Effector CD4-positive, alpha-beta T cell (primary cell): ENCODE measurements at regions not wholly inside any gene's neighbourhood (a gene's known extent, or its start where the extent isn't known, plus 50 kb on each side); places are given as distances from the start of the nearest gene placed in this dataset.

ENCODE experiments used
- DNase-seq: peaks from one replicate; pipeline ENCODE4 v3.0.0-alpha.2; 2020

- no peak for DNase-seq
Observed at GRCh38 chr11:127567237-127567932, 566.8 kb upstream of the KIRREL3 start.

- DNase-seq = no peak
Observed at GRCh38 chr11:127564810-127565209, 564.2 kb upstream of the KIRREL3 start.

- DNase-seq = no peak
Observed at GRCh38 chr11:127559978-127560377, 559.4 kb upstream of the KIRREL3 start.

DNA sequence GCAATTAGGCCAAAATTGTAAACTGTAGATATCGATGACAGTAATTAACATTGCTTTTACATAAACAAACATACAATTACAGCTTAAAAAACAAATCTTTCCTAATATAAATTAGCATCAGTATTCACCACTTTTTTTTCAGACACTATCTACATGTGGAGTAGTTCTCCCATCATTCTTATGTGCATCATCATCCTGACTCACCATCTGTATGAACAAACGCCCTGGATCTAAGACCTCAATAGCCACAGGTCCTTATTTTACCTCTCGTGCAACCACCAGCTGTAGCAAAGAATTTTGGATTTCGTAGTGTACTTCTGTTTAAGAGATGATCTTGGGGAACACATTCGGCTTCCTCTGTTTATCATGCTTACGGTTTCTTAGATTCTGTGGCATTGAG, 551.9 kb upstream of the KIRREL3 start:
- DNase-seq = no peak

DNA sequence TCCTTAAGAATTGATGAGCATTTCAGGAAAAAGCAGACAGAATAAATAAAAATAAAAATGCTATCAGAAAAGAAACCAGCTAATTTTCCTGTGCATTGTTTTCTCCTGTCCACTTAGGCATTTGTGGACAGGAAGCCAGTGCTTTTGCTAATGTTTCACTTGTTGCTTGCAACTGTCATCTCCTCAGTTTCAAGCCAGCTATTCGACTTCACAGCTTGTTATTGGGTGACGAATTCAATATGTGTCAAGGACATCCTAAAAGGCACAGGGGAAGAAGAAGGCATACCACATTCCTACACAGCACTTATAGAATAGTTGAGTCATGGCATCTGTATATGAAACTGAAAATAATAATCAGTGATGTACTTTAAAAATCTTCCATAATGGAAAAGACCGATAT, 530.6 kb upstream of the KIRREL3 start:
- no peak for DNase-seq

GRCh38 chr11:127528297-127528696, 527.7 kb upstream of the KIRREL3 start:
- DNase-seq = no peak

GRCh38 chr11:127524618-127525017, 524.0 kb upstream of the KIRREL3 start:
- DNase-seq = no peak

GRCh38 chr11:127521413-127521812, 520.8 kb upstream of the KIRREL3 start:
- DNase-seq = no peak

DNA sequence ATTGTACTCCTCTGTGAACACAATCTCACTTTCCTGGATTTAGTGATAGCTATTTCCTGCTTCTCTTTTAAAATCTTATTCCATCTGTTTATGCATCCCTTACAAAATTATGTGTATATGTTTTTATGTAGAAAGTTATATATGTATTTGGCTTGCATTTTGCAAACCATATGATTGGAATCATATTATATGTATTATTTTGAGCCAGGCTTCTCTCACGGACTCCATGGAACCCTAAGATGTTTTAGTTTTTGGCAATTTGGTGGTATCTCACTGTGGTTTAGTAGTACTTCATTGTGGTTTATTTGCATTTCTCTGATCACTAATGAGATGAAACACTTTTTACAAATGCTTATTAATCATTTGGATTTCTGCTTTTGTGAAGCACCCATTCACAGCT, 507.3 kb upstream of the KIRREL3 start:
- no peak for DNase-seq

GRCh38 chr11:127506647-127507046, 506.1 kb upstream of the KIRREL3 start:
- no peak for DNase-seq

DNA sequence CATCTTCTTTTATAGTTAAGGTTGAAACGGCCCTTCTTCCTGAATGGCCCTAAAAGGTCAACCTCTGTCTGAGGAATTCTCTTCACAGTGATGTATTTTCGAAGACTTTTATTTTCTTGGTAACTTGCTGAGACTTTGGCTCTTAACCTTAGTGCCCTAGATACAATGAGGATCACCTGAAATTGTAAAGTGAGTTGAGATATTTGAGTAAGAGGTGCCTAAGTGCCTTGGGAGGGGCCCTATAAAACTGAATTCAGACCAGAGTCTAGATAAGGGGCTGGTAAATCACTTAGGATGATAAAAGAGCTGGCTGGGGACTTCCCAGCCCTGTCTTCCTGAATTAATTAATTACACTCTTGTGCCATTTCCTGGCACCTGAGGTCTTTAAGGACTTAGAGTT, 505.6 kb upstream of the KIRREL3 start:
- no peak for DNase-seq

- DNase-seq = no peak
Observed at GRCh38 chr11:127496165-127496564, 495.6 kb upstream of the KIRREL3 start.

GRCh38 chr11:127493330-127494022, 492.9 kb upstream of the KIRREL3 start:
- no peak for DNase-seq

DNA sequence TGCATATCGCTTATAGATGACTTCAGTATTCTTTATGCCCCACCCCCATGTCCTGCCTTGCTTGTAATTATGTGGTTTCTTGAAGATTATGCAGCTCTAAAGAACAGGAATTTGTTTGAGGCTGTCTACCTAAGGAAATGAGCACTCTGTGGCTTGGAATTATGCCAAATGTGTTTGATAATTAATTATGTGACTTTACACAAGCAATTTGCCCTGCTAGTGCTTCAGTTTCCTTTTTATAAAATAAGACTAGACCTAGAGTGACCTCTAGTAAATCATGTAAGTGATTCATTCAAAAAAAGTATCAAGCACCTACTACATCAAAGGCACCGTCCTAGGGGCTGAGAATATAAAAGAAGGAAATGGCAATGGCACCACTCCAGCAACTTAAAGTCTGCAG, 491.5 kb upstream of the KIRREL3 start:
- no peak for DNase-seq

- DNase-seq = no peak
Observed at GRCh38 chr11:127491589-127491988, 491.0 kb upstream of the KIRREL3 start.

GRCh38 chr11:127490896-127491295, 490.3 kb upstream of the KIRREL3 start:
- no peak for DNase-seq

DNA sequence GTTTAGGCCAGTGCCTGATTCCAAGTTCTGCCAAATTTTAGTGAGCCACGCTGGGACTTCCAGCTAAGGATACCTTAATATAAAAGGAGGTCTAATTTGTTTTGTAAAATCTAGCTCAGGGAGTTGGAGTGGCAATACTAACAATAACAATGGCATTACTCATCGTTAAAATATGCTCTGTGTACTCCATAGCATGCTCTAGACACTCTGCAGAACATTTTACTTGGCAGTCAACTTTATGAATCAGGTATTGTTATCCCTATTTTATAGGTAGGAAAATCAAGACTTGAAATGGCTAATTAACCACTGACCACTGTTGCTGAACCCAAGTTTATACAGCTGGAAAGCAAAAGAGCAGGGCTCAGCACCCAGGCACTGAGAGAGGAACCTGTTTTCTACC, 485.0 kb upstream of the KIRREL3 start:
- DNase-seq = no peak

DNA sequence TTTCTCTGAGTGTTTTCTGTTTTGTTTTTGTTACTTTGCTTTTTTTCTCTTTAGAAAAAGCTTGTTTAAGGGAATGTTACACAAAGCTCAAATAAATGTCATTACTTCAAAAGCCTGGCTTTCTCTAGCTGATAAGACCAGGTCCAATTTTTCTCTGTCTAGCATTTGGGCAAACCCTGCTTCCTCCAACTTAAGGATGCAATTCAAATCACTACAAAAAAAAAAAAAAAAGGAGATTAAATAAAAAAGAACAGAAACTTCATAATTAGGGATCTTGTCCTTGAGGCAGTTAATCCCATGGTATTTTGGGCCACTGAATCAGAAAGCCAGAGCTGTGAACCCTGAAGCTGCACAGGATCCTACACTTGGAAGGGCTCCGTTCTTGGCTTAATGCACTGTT, 480.8 kb upstream of the KIRREL3 start:
- DNase-seq = no peak

DNA sequence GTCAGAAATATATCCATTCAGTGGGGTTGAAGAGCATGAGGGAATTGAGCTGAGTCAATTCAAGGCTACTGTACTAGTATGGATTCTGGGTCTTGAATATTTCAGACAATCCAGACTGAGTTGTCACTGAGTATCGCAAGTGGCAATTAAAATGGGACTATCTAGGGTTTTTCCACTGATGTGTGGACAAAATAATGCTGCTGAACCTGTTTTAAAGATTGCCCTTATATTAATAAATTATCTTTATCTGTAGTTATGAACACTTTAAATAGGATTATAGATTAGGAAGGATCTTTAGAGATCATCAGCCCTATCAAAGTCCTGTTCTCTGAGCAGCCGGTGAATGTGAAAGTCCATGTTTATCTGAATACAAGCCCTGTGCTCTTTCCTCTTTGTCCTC, 478.3 kb upstream of the KIRREL3 start:
- DNase-seq = no peak

DNA sequence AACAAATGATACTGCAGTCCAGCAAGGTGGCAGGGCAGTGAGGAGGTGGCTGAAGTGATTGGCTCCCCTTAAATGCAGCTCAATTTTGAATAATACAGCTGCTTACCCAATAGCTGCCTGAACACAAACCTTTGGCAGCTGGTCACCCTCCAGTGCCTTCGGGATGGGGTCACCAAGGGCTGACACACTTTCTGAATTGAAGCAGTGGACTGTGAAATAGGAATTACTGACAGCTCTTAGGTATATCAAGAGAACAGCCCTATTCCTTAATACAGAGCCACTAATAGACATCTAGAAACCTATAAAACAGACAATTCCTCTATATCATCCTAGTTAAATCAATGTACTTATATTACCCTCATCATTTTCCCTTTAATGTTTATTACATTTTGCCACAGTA, 474.2 kb upstream of the KIRREL3 start:
- no peak for DNase-seq

DNA sequence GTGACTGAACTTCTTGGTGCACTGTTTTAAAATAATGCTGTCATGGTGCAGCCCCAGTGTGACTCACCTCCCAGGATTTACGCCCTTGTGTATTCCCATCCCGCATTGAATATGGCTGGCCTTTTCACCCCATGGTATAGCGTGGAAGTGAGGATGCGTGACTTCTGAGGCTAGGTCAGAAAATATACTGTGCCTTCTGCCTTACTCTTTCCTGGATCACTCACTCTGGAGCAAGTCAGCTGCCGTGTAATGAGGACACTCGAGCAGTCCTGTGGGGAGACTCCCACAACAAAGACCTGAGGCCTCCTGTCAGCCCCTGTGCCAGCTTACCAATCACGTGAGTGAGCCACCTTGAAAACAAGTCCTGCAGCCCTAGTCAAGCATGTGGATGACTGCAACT, 471.9 kb upstream of the KIRREL3 start:
- no peak for DNase-seq

GRCh38 chr11:127471662-127472061, 471.1 kb upstream of the KIRREL3 start:
- DNase-seq = no peak

GRCh38 chr11:127470306-127470884, 469.8 kb upstream of the KIRREL3 start:
- DNase-seq = no peak

GRCh38 chr11:127464325-127464724, 463.8 kb upstream of the KIRREL3 start:
- DNase-seq = no peak

DNA sequence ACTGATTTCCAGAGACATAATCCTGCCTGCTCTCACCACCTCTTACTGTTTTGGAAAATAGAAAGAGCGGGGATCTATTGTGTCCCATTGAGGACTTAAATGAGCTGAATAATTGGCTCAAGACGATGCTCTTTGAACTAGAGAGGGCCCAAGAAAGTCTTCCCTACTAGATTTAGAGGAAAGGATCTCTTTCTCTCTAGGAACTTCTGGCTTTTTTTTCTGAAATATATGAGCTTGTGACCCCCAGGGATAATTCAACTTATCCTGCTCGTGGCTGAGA, 461.4 kb upstream of the KIRREL3 start:
- DNase-seq = no peak
